ENCODE measurements at regions not wholly inside any gene's neighbourhood (a gene's known extent, or its start where the extent isn't known, plus 50 kb on each side); places are given as distances from the start of the nearest gene placed in this dataset.

GRCh38 chr12:18849080-18849479 lies 111.2 kb downstream of the CAPZA3 start:
- no peak overlapping the region for H4K5ac ChIP-seq (ENCODE audit: low read length)
- peak; percentile 18 for DNase-seq
- H3K56ac ChIP-seq (ENCODE audit: low read length): no peak overlapping the region
- H3K4me2 ChIP-seq (ENCODE audit: low read length): no peak overlapping the region
- no peak overlapping the region for H3K23ac ChIP-seq (ENCODE audit: low read length)
- WGBS (ENCODE audit: extremely low coverage, insufficient coverage, low lambda C conversion rate): no CpG with 5 or more reads among the region's 4 CpGs
- H3K9ac ChIP-seq (ENCODE audit: low read length): no peak overlapping the region
- H4K8ac ChIP-seq (ENCODE audit: low read depth, low read length): no peak overlapping the region
- H3K4ac ChIP-seq (ENCODE audit: low read depth, low read length): no peak overlapping the region
- H3K36me3 ChIP-seq (ENCODE audit: control insufficient read depth, insufficient read depth, low read length): no peaks in the 10 kb centered on the region
- no peaks in the 10 kb centered on the region for H3K79me1 ChIP-seq (ENCODE audit: low read length)
- no peak overlapping the region for H2BK120ac ChIP-seq (ENCODE audit: low read depth, low read length)
- H3K4me3 ChIP-seq (ENCODE audit: low read length): no peak overlapping the region
- H3K4me1 ChIP-seq (ENCODE audit: control insufficient read depth, low read depth, low read length): no peaks in the 10 kb centered on the region
- no peaks in the 10 kb centered on the region for H3K79me2 ChIP-seq (ENCODE audit: control insufficient read depth, insufficient read depth, low read length)
- H3K27me3 ChIP-seq (ENCODE audit: insufficient read depth, low read length, poor library complexity): no peaks in the 10 kb centered on the region
- H3K27ac ChIP-seq (ENCODE audit: low read depth, low read length): no peak overlapping the region
- no peak overlapping the region for H2BK15ac ChIP-seq (replicated peaks; ENCODE audit: low read depth)
- no peak overlapping the region for H2BK5ac ChIP-seq (ENCODE audit: low read length)
- peak overlapping the region; percentile 39 for H3K18ac ChIP-seq (ENCODE audit: low read length)
- no peak overlapping the region for H2AK5ac ChIP-seq (ENCODE audit: low read length)

- Histone ChIP-seq H3K23ac (ENCODE audit: low read length) (no peak overlapping the region), H3K4me2 (ENCODE audit: low read length) (no peak overlapping the region), H3K36me3 (ENCODE audit: control insufficient read depth, insufficient read depth, low read length) (no peaks in the 10 kb centered on the region), H3K4ac (ENCODE audit: low read depth, low read length) (no peak overlapping the region), H2BK15ac (replicated peaks; ENCODE audit: low read depth) (no peak overlapping the region), H3K4me3 (ENCODE audit: low read length) (no peak overlapping the region), H3K27ac (ENCODE audit: low read depth, low read length) (no peak overlapping the region), H3K79me2 (ENCODE audit: control insufficient read depth, insufficient read depth, low read length) (no peaks in the 10 kb centered on the region), H3K56ac (ENCODE audit: low read length) (no peak overlapping the region), H2BK5ac (ENCODE audit: low read length) (no peak overlapping the region), H4K5ac (ENCODE audit: low read length) (no peak overlapping the region), H2AK5ac (ENCODE audit: low read length) (no peak overlapping the region), H3K9ac (ENCODE audit: low read length) (no peak overlapping the region), H3K4me1 (ENCODE audit: control insufficient read depth, low read depth, low read length) (no peaks in the 10 kb centered on the region), H3K27me3 (ENCODE audit: insufficient read depth, low read length, poor library complexity) (no peaks in the 10 kb centered on the region), H3K79me1 (ENCODE audit: low read length) (no peaks in the 10 kb centered on the region), H3K18ac (ENCODE audit: low read length) (no peak overlapping the region), H4K8ac (ENCODE audit: low read depth, low read length) (no peak overlapping the region), H2BK120ac (ENCODE audit: low read depth, low read length) (no peak overlapping the region)
- DNase-seq: no peak
- WGBS (ENCODE audit: extremely low coverage, insufficient coverage, low lambda C conversion rate): 100% methylated on average over 1 of the region's 1 CpG
Measured at GRCh38 chr12:18849761-18850160, 111.8 kb downstream of the CAPZA3 start.

- Histone ChIP-seq H4K5ac (ENCODE audit: low read length) (no peak overlapping the region), H3K23ac (ENCODE audit: low read length) (no peak overlapping the region), H3K79me1 (ENCODE audit: low read length) (no peaks in the 10 kb centered on the region), H3K79me2 (ENCODE audit: control insufficient read depth, insufficient read depth, low read length) (no peaks in the 10 kb centered on the region), H3K27ac (ENCODE audit: low read depth, low read length) (no peak overlapping the region), H3K27me3 (ENCODE audit: insufficient read depth, low read length, poor library complexity) (no peaks in the 10 kb centered on the region), H2BK15ac (replicated peaks; ENCODE audit: low read depth) (no peak overlapping the region), H2BK120ac (ENCODE audit: low read depth, low read length) (no peak overlapping the region), H3K4me3 (ENCODE audit: low read length) (no peak overlapping the region), H3K4ac (ENCODE audit: low read depth, low read length) (no peak overlapping the region), H4K8ac (ENCODE audit: low read depth, low read length) (no peak overlapping the region), H2BK5ac (ENCODE audit: low read length) (no peak overlapping the region), H3K36me3 (ENCODE audit: control insufficient read depth, insufficient read depth, low read length) (no peaks in the 10 kb centered on the region), H3K9ac (ENCODE audit: low read length) (no peak overlapping the region), H3K18ac (ENCODE audit: low read length) (no peak overlapping the region), H3K4me1 (ENCODE audit: control insufficient read depth, low read depth, low read length) (no peaks in the 10 kb centered on the region), H2AK5ac (ENCODE audit: low read length) (no peak overlapping the region), H3K4me2 (ENCODE audit: low read length) (no peak overlapping the region), H3K56ac (ENCODE audit: low read length) (no peak overlapping the region)
- 100% methylated on average over 1 of the region's 1 CpG for WGBS (ENCODE audit: extremely low coverage, insufficient coverage, low lambda C conversion rate)
- DNase-seq: no peak
Measured at GRCh38 chr12:18850752-18851151, 112.8 kb downstream of the CAPZA3 start.

- no peak overlapping the region for H3K4me3 ChIP-seq (ENCODE audit: low read length)
- no peak overlapping the region for H3K18ac ChIP-seq (ENCODE audit: low read length)
- no peaks in the 10 kb centered on the region for H3K36me3 ChIP-seq (ENCODE audit: control insufficient read depth, insufficient read depth, low read length)
- no peaks in the 10 kb centered on the region for H3K27me3 ChIP-seq (ENCODE audit: insufficient read depth, low read length, poor library complexity)
- H4K8ac ChIP-seq (ENCODE audit: low read depth, low read length): no peak overlapping the region
- H3K27ac ChIP-seq (ENCODE audit: low read depth, low read length): no peak overlapping the region
- H3K23ac ChIP-seq (ENCODE audit: low read length): no peak overlapping the region
- H3K4ac ChIP-seq (ENCODE audit: low read depth, low read length): no peak overlapping the region
- DNase-seq: no peak
- no peak overlapping the region for H3K56ac ChIP-seq (ENCODE audit: low read length)
- H2AK5ac ChIP-seq (ENCODE audit: low read length): no peak overlapping the region
- H2BK120ac ChIP-seq (ENCODE audit: low read depth, low read length): no peak overlapping the region
- H2BK5ac ChIP-seq (ENCODE audit: low read length): no peak overlapping the region
- no peaks in the 10 kb centered on the region for H3K4me1 ChIP-seq (ENCODE audit: control insufficient read depth, low read depth, low read length)
- H3K4me2 ChIP-seq (ENCODE audit: low read length): no peak overlapping the region
- WGBS (ENCODE audit: extremely low coverage, insufficient coverage, low lambda C conversion rate): no CpG with 5 or more reads among the region's 3 CpGs
- no peaks in the 10 kb centered on the region for H3K79me1 ChIP-seq (ENCODE audit: low read length)
- H3K9ac ChIP-seq (ENCODE audit: low read length): no peak overlapping the region
- no peak overlapping the region for H2BK15ac ChIP-seq (replicated peaks; ENCODE audit: low read depth)
- H3K79me2 ChIP-seq (ENCODE audit: control insufficient read depth, insufficient read depth, low read length): no peaks in the 10 kb centered on the region
- no peak overlapping the region for H4K5ac ChIP-seq (ENCODE audit: low read length)
Measured at GRCh38 chr12:18851271-18851670, 113.4 kb downstream of the CAPZA3 start.

- WGBS (ENCODE audit: extremely low coverage, insufficient coverage, low lambda C conversion rate): no CpG with 5 or more reads among the region's 6 CpGs
- Histone ChIP-seq H3K4ac (ENCODE audit: low read depth, low read length) (no peak overlapping the region), H3K56ac (ENCODE audit: low read length) (no peak overlapping the region), H2BK5ac (ENCODE audit: low read length) (no peak overlapping the region), H2BK120ac (ENCODE audit: low read depth, low read length) (no peak overlapping the region), H4K5ac (ENCODE audit: low read length) (no peak overlapping the region), H2BK15ac (replicated peaks; ENCODE audit: low read depth) (peak overlapping the region; percentile 36), H3K18ac (ENCODE audit: low read length) (no peak overlapping the region), H3K4me2 (ENCODE audit: low read length) (no peak overlapping the region), H3K36me3 (ENCODE audit: control insufficient read depth, insufficient read depth, low read length) (no peaks in the 10 kb centered on the region), H3K27ac (ENCODE audit: low read depth, low read length) (no peak overlapping the region), H3K9ac (ENCODE audit: low read length) (no peak overlapping the region), H3K4me1 (ENCODE audit: control insufficient read depth, low read depth, low read length) (no peaks in the 10 kb centered on the region), H3K23ac (ENCODE audit: low read length) (no peak overlapping the region), H3K79me1 (ENCODE audit: low read length) (no peaks in the 10 kb centered on the region), H3K79me2 (ENCODE audit: control insufficient read depth, insufficient read depth, low read length) (no peaks in the 10 kb centered on the region), H4K8ac (ENCODE audit: low read depth, low read length) (no peak overlapping the region), H3K4me3 (ENCODE audit: low read length) (no peak overlapping the region), H2AK5ac (ENCODE audit: low read length) (no peak overlapping the region), H3K27me3 (ENCODE audit: insufficient read depth, low read length, poor library complexity) (no peaks in the 10 kb centered on the region)
- no peak for DNase-seq
Measured at GRCh38 chr12:18853570-18854366, 115.8 kb downstream of the CAPZA3 start.

- H4K5ac ChIP-seq (ENCODE audit: low read length): no peak overlapping the region
- no peaks in the 10 kb centered on the region for H3K79me2 ChIP-seq (ENCODE audit: control insufficient read depth, insufficient read depth, low read length)
- no peaks in the 10 kb centered on the region for H3K79me1 ChIP-seq (ENCODE audit: low read length)
- no peaks in the 10 kb centered on the region for H3K36me3 ChIP-seq (ENCODE audit: control insufficient read depth, insufficient read depth, low read length)
- H3K4me3 ChIP-seq (ENCODE audit: low read length): no peak overlapping the region
- no peak for DNase-seq
- H3K4me2 ChIP-seq (ENCODE audit: low read length): no peak overlapping the region
- H3K27me3 ChIP-seq (ENCODE audit: insufficient read depth, low read length, poor library complexity): no peaks in the 10 kb centered on the region
- no peak overlapping the region for H3K27ac ChIP-seq (ENCODE audit: low read depth, low read length)
- H3K23ac ChIP-seq (ENCODE audit: low read length): no peak overlapping the region
- no peak overlapping the region for H3K18ac ChIP-seq (ENCODE audit: low read length)
- no peak overlapping the region for H3K4ac ChIP-seq (ENCODE audit: low read depth, low read length)
- no peak overlapping the region for H2BK120ac ChIP-seq (ENCODE audit: low read depth, low read length)
- H2BK5ac ChIP-seq (ENCODE audit: low read length): no peak overlapping the region
- no peaks in the 10 kb centered on the region for H3K4me1 ChIP-seq (ENCODE audit: control insufficient read depth, low read depth, low read length)
- no peak overlapping the region for H2AK5ac ChIP-seq (ENCODE audit: low read length)
- H2BK15ac ChIP-seq (replicated peaks; ENCODE audit: low read depth): no peak overlapping the region
- no peak overlapping the region for H4K8ac ChIP-seq (ENCODE audit: low read depth, low read length)
- H3K56ac ChIP-seq (ENCODE audit: low read length): peak overlapping the region; percentile 8
- H3K9ac ChIP-seq (ENCODE audit: low read length): no peak overlapping the region
Measured at GRCh38 chr12:18857656-18858055, 119.7 kb downstream of the CAPZA3 start.
